GM19395 (cell line): ENCODE measurements at regions not wholly inside any gene's neighbourhood (a gene's known extent, or its start where the extent isn't known, plus 50 kb on each side); places are given as distances from the start of the nearest gene placed in this dataset.
"Not testable (repeated sequence)": the region's sequence is repeated elsewhere in the genome, so short reads cannot be mapped to it uniquely, and the experiment has no call there.

ENCODE experiments used
- ATAC-seq: cut with Tn5 transposase; IDR thresholded peaks from one replicate; pipeline ENCODE4 v1.9.1; 2021; ENCODE audit warnings: mild to moderate bottlenecking, moderate library complexity; ENCODE audit not compliant: unreplicated experiment

DNA sequence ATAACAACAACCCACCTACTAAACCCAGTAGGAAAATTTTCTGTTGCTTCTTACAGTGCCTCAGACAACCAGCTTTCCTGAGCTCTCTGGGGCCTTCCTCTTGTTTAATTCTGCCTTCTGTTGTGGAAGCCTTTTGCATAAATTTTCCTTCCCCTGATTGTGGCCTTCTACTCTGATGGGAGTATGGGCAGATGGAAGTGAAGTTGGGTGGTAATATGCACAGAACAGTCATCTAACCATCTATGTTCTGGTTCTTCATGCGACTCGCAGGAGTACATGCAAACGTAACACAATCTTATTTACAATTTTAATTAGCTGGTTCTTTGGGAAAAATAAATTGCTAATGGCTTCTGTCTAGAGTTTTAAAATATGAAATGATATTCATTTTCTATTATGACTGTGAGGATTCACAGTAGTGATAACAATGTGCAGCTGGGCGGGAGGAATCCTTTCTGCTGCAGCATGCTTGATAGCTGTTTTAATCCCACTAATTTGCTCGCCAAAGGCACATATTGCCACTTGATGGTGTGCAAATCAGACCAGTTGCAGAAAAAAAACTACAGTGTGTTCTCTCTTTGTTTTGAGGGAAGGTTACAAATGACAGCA lies 311.5 kb upstream of the ROPN1 start:
- no peak for ATAC-seq

DNA sequence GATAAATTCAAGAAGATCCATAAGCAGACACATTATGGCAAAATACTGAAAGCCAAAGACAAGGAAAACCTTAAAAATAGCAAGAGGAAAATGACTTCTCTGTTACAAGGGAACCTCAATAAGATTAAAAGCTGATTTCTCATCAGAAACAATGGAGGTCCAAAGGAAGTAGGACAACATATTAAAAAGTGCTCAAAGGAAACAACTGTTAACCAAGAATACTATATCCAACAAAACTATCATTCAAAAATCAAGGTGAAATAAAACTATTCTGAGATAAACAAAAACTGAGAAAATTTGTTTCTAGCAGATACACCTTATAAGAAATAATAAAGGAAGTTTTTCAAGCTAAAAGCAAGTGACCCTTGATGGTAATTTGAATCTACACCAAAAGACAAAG lies 314.7 kb upstream of the ROPN1 start:
- no peak for ATAC-seq

DNA sequence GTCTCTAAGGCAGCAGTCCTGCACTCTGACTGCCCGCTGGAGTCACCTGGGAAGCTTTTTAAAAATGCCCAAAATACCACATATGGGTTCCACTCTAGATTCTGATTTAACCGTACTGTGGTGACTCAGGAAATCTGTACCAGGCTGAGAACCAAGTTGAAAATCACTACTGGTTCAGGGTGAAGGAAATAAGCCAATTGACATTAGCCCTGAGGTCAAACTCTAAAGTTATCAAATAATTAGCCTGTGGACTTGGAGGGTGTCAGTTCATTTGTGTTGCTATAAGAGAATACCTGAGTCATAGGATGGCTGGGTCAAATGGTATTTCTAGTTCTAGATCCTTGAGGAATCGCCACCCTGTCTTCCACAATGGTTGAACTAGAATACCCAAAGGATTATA lies 321.7 kb upstream of the ROPN1 start:
- ATAC-seq = no peak

DNA sequence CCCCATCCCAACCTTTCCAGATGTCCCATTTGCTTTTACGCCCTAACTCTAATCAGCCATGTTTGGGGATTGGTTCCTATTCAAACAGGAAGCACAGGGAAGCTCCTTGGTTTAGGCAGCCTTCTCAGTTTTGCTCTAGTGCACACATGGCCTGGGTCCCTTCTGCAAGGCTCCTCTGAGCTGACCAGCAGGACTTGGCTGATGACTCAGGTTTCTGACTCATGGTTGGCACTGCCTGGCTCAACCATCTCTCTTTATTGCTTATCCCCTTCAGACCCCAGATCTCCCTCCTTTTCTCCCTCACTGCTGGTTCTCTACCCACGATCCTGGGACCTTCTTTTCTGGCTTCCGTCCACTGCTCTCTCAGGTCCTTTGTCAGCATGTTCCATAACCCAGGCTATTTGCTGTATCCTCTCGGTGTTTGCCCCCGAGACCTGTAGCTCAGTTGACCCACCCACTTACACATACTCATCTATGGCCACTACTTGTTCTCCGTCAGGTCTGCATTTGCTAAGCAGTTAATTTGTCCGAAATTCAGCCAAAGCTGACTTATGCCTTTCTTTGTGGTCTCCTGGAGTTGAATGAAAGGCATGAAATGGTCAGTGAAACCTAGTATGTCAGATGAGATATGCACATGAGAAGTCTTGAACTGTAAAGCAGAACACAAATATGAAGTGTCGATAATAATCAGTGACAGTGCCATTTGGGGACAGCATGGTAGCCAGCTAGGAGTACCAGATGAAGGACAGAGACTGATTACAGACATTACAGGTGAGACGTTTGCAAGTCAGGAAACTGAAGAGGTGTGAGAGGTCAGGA lies 323.5 kb upstream of the ROPN1 start:
- no peak for ATAC-seq

DNA sequence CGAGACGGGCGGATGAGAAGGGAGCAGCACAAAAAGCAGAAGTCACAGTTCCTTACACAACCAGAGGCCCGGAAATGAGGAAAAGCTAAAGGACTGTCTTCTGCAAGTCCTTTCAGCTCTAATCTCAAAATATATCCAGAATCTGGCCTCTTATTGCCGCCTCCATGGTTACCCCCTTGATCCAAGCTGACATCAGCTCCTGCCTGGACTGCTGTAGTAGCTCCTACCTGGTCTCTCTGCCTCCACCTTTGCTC lies 324.0 kb upstream of the ROPN1 start:
- no peak for ATAC-seq

DNA sequence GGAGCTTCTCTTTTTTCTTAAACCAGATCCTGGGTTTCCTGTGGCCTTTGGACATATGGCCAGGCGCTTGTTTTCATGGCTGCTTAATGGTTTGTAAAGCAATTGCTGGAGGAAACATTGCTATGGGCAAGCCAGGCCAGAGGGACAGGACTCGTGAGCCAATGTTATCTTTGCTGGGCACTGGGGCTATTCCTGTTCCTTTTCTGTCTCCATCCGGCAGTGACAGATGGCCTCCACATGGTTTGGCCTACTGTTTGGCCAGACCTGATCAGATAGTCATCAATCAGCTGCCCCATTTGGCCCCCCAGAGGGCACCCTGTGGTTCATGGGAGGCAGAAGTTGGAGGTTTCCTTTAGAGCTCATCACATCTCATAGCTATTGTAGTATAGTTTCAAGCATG lies 326.1 kb upstream of the ROPN1 start:
- no peak for ATAC-seq

DNA sequence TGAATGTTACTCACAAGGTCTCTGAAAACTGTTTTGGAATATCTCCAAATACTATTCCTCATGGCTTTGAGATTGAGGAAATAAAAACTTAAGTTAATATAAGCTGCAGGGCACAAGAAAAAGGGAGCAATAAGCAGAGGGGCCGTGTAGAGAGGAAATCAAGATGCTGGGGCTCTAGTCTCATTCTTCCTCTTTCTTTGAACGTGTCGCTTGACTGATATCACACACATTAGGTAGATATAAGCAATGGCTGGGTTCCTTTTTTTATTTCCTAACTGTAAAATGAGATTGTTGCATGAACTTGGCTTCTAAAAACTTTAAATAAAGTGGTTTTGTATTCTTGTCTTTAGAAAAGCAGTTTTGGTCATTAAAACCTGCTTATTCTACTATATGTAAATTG lies 326.7 kb upstream of the ROPN1 start:
- ATAC-seq = no peak

DNA sequence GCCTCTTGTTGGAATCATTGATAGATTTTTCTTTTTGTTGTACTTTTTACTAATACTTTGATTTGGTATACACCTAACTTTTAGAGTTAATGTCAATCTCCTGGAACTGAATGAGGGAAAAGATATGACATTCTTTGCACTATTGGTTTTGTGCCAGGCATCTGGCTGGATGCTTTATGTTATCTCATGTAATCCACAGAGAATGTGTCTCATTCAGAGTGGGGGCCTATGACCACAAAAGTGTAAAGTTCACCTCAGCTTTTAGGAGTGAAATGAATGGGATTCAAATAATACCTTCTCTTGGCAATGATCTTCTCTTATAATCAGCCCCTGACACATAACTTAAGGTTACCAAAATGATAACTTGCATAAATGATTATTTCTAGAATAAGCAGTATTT lies 329.1 kb upstream of the ROPN1 start:
- no peak for ATAC-seq

DNA sequence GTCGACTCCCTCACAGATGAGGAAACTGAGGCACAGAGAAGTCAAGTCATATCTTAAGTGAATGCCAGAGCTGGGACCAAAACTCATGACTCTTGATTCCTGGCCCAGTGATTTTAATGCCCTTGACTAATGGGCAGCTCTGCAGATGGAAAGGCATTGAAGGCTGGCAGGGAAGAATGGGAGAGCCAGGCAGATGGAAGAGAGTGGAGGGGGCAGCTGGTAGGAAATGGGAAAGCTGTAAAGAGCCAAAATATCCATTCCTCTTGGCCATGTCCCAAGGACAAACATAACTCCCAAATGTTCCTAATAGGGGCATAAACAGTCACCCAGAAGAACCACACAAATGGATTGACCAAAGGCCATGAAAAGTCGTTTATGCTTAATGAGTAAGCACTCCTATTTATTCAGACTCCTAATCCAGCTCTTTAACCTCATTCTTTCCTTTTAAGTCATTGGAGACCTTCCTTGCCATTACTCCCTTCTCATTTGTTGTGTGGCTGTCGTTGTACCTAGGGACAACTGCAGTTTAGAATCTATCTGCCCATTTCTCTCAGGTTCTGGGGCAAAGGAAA lies 330.5 kb upstream of the ROPN1 start:
- no peak for ATAC-seq

DNA sequence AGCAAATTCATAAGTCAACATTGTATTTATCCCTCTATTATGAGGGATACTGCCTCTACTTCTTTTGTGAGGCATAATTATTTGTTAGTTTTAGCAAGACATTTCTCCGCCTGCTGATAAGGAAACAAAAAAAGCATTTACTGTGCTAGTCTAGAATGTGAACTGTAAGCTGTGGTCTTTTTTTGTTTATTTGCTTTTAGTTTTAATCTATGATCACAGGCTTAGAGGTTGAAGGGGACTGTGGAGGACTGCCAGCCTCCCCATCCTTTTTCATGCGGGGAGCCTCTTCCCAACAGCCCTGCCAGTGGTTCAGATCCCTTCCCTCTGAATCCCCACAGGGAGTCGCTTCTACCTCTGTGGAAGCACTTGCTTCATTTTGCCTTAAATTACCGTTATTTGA lies 331.0 kb upstream of the ROPN1 start:
- ATAC-seq = no peak

DNA sequence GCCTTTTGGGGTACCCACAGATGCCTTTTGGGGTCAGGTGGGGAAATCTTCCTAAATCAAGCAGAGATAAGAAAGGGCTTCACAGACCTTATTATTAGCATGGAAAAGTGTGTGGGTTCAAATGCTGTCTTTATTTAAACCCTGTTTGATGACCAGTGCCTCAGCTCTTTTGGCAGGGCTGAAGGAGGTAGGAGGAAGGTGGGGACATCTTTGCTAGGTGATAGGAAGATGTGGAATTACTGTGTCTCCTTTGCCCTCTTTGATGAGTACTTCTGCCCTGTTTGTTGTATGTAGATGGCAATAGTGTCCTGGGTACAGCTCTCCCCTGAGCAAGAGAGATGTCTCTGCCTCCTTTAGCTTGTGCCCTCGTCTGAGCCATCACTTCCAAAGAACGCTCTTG lies 333.3 kb upstream of the ROPN1 start:
- ATAC-seq = no peak

DNA sequence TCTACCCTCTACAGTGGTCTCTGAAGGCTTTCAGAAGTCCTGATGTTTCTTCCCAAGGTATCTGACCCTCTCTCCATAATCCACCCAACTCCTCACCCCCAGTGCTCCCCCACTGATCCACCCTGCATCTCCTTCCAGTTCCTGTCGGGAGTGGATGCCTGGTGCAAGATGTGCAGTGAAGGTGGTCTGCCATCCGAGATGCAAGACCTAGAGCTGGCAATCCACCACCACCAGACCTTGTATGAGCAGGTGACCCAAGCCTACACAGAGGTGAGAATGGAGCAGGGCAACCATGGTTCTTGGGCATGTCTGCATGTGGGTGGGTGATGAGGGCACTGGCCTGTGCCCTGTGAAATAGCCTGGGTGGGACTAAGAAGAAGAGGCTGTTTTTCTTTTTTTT lies 337.8 kb upstream of the ROPN1 start:
- ATAC-seq = no peak

DNA sequence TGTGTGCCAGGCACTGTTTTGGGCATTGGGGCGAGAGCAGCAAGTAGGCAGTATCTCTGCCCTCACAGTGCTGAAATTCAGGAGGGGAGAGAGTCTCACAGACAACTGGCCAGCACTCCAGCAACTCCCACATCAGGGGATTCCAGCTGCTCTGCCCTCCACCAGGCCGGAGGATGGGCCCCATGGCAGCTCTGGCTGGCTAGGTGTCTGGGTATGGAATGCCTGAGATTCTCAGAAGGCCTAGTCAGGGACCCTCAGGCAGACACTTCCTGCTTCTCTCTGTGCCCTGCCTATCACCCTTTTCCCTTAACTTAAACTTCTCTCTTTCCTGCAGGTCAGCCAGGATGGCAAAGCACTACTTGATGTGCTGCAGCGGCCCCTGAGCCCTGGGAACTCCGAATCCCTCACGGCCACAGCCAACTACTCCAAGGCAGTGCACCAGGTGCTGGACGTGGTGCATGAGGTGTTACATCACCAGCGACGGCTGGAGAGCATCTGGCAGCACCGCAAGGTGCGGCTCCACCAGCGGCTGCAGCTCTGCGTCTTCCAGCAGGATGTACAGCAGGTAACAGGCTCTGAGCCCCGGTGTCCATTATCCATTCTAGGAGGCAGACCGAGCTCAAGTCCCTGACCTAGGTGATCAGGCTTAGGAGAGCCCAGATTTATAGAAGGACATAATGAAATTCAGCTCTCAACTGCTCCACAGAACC lies 342.2 kb upstream of the ROPN1 start:
- no peak for ATAC-seq

DNA sequence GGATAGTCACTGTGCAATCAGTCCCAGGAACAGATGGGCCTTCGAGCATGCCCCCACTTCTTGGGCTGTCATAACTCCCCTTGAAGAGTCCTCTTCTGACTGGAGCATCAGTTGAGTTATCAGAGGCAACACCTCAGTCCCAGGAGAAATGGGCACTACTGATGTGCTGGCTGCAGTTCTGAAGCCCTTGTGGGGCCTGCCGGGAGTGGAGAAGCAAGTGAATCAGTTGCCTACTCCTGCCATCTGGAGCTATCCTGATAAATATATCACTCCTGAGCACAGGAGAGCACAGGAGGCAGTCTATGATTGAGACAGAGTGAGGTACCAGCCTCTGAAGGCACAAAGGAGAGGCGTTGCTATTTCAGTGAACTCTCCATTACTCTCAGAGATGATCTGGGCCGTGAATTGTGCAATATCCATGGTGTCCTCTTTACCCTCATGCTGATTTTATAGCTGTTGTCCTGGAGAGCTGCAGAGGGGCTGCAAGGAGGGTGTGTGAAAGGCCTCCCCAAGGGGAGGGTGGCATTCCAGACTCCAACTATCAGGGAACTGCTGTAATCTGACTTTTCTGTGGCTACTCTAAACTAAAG lies 344.2 kb upstream of the ROPN1 start:
- no peak for ATAC-seq

DNA sequence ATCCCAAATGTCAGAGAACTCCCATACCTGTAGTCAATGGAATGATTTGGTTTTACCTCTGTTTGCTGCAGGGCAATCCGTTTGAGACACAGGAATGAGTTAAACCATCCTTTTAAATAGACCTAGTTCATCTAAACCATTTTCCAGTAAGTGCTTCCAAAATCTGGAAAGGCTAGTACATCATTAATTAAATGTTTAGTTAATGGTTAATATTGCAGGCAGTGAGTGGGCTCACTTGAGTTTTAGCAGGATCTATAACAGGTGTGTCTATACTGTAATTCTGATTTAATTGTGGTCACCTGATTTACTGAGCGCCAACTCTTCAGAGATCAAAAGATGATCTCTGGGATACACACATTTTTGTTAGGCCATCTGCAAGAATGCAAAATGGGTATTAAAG lies 353.9 kb upstream of the ROPN1 start:
- ATAC-seq = no peak

DNA sequence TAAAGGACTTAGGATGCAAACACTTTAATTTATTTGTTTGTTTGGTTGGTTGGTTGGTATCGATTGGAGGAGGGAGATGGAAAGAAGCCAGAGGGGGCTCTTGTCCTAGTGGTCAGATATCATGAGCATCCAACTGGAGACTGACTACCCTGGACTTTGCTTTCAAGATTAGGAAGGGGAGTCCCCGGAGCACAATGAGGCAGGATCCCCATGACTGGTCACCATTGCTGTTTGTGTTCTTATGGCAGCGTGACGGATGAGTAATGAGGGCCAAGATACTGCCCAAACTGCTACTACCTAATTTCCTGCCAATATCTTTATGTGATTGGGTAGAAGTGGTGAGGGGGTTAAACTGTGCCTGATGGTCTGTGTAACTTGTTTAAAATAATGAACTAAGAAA lies 354.6 kb upstream of the ROPN1 start:
- no peak for ATAC-seq

DNA sequence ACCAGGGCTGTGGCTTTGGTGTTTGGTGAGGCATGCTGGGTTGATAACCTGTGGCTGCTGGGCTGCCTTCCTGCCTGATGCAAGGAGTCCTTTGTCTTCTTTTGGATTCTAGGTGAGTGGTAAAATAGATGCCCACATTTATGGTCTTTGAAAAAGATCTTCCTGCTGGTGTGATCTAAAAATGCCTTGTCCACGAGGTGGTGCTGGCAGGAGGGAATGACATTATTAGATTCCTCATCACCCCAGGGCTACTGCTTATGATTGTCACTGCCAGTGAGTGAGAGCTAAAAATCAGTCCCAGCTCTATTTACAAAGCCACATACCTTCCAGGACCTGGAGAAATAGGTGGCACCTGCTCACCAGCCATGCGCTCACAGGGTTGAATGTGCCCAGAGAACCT lies 355.5 kb upstream of the ROPN1 start:
- no peak for ATAC-seq

DNA sequence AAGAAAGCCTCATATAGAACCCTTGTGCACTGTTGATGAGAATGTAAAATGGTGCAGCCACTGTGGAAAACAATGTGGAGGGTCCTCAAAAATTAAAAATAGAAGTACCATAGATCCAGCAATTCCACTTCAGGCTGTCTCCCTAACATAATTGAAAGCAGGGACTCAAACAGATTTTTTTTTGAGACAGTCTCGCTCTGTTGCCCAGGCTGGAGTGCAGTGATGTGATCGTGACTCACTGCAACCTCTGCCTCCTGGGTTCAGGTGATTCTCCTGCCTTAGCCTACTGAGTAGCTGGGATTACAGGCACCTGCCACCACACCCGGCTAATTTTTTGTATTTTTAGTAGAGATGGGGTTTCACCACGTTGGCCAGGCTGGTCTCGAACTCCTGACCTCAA lies 356.6 kb upstream of the ROPN1 start:
- not testable (repeated sequence) for ATAC-seq

DNA sequence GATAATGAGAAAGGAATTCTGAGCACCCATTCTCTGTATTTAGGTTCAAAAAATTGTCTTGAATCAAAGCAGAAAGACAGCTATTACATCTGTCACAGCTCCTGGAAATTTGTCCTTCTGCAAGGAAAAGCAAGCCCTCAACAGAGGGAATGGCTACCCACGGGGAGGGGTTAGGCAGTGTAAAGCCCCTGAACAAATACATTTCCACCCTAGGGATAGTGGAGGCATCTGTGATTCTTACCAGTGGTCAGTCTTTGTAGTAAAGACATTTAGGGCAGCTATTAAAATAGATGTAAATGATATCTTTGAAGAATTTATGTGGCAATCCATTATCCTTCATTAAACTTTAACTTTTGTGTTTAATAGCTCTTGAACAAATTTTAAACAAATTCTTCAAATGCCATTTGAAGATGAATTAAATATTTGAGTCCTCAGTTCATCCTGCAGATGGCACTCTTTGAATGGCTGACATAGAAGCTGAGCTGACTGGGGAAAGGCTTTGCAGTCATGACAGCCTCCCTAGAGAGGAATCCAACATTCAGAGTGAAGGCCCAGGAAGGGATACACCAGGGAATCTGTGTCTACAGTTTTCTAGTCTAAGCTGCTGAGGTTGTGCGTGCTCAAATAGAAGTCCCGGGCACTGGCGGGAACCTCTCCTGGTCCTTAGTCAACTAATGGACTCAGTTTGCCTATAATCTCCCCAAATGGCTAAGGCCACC lies 359.7 kb upstream of the ROPN1 start:
- no peak for ATAC-seq

DNA sequence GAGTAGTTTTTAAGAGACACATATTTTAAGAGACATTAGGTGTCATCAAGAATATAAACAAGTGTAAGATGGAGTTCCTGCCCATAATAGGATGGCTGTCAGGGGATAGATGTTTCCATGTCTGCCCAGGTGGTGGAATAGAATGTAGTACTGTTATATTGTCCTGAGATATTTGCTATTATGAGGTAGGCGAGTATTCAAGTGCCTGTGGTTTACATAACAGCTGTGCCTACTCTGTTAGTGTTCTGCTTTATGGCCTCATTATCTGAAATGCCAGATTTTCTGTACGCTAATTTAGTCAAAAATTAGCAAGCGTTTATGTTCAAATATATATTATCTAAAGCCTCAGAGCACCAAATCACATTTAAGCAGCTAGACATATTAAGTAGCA lies 360.2 kb upstream of the ROPN1 start:
- no peak for ATAC-seq

DNA sequence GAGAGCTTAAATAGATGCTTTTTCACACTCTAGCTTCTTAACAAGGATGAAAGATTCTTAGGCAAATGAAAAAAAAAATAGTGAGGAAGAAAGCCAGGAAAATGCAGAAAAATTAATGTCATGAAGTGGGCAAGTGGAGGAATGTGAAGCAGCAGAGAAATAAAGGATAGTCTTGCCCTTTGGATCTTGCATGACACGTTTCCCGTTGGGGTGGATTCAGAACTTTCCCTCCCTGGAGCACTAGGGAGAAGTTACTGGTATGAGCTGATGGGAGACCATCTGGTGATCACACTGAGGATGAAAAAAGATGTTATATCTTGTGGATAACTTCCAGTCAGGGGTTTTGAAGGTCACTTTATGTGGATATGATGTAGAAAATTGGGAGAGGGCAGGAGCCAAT lies 361.8 kb upstream of the ROPN1 start:
- no peak for ATAC-seq
